ENCODE measurements at regions not wholly inside any gene's neighbourhood (a gene's known extent, or its start where the extent isn't known, plus 50 kb on each side); places are given as distances from the start of the nearest gene placed in this dataset.

DNA sequence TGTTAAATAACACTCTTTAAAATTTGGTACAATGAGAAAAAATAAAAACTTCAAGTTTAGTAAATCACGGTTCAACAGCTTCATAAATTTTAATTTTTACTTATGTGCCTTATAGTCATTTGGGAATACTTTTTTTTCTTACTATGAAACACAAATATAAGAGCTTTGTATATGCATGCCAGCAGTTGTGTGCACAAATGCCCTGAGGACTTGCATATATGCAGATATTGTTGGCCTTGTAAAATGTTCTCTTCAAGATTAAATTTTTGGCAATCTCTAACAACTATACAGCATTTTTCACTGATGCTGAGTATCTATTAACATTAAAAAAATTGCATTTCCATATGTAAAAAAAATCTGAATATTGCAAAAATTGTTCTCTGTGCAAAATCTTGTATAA lies 458.7 kb upstream of the BRINP3 start:
- TF ChIP-seq, protein P1, sequence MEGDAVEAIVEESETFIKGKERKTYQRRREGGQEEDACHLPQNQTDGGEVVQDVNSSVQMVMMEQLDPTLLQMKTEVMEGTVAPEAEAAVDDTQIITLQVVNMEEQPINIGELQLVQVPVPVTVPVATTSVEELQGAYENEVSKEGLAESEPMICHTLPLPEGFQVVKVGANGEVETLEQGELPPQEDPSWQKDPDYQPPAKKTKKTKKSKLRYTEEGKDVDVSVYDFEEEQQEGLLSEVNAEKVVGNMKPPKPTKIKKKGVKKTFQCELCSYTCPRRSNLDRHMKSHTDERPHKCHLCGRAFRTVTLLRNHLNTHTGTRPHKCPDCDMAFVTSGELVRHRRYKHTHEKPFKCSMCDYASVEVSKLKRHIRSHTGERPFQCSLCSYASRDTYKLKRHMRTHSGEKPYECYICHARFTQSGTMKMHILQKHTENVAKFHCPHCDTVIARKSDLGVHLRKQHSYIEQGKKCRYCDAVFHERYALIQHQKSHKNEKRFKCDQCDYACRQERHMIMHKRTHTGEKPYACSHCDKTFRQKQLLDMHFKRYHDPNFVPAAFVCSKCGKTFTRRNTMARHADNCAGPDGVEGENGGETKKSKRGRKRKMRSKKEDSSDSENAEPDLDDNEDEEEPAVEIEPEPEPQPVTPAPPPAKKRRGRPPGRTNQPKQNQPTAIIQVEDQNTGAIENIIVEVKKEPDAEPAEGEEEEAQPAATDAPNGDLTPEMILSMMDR (conservative IDR thresholded peaks at IDR 0.05 in 1 of 2, IDR thresholded peaks at IDR 0.05 in 1 of 2; ENCODE audit: extremely low read depth in 1 of 2, insufficient read depth in 1 of 2, low read depth in 1 of 2, low read length in 2 of 2), result no peak
- no peak for TF ChIP-seq EZH2 (IDR thresholded peaks at IDR 0.05; ENCODE audit: borderline replicate concordance, low read length)

Measured in mammary epithelial cell (primary cell).